NCI-H526 treated with DMSO at 0.1 percent for 48 hours (cell line): ENCODE measurements at regions not wholly inside any gene's neighbourhood (a gene's known extent, or its start where the extent isn't known, plus 50 kb on each side); places are given as distances from the start of the nearest gene placed in this dataset.
"Not testable (repeated sequence)": the region's sequence is repeated elsewhere in the genome, so short reads cannot be mapped to it uniquely, and the experiment has no call there.

Experiments
- DNase-seq: peaks from one replicate; lab custom pipeline; 2025; lab: John Stamatoyannopoulos, UW

GRCh38 chr6:141969768-141970415 lies 162.8 kb upstream of the GJE1 start:
- not testable (repeated sequence) for DNase-seq

GRCh38 chr6:141969201-141969600 lies 163.5 kb upstream of the GJE1 start:
- DNase-seq = no peak

GRCh38 chr6:141968632-141969031 lies 164.1 kb upstream of the GJE1 start:
- DNase-seq = no peak

- no peak for DNase-seq
These were observed 167.6 kb upstream of the GJE1 start for GRCh38 chr6:141965016-141965545.

GRCh38 chr6:141963543-141964295 lies 169.0 kb upstream of the GJE1 start:
- no peak for DNase-seq

- no peak for DNase-seq
These were observed 175.5 kb upstream of the GJE1 start for GRCh38 chr6:141957271-141957670.

GRCh38 chr6:141956868-141957267 lies 175.9 kb upstream of the GJE1 start:
- DNase-seq = no peak

- DNase-seq = no peak
These were observed 176.5 kb upstream of the GJE1 start for GRCh38 chr6:141956046-141956761.

GRCh38 chr6:141953072-141953471 lies 179.7 kb upstream of the GJE1 start:
- no peak for DNase-seq

GRCh38 chr6:141946502-141946901 lies 186.2 kb upstream of the GJE1 start:
- DNase-seq = no peak

GRCh38 chr6:141938664-141939063 lies 194.1 kb upstream of the GJE1 start:
- no peak for DNase-seq

GRCh38 chr6:141932685-141933084 lies 200.0 kb upstream of the GJE1 start:
- no peak for DNase-seq

- DNase-seq = not testable (repeated sequence)
These were observed 206.4 kb upstream of the GJE1 start for GRCh38 chr6:141926200-141926900.

GRCh38 chr6:141925001-141925400 lies 207.7 kb upstream of the GJE1 start:
- DNase-seq = no peak

GRCh38 chr6:141922898-141923297 lies 209.8 kb upstream of the GJE1 start:
- DNase-seq = no peak

GRCh38 chr6:141916682-141917505 lies 215.8 kb upstream of the GJE1 start:
- DNase-seq = not testable (repeated sequence)

- no peak for DNase-seq
These were observed 218.1 kb upstream of the GJE1 start for GRCh38 chr6:141914646-141915045.

- DNase-seq = no peak
These were observed 226.1 kb upstream of the GJE1 start for GRCh38 chr6:141906569-141907080.

- no peak for DNase-seq
These were observed 242.1 kb upstream of the GJE1 start for GRCh38 chr6:141890661-141891060.

- DNase-seq = no peak
These were observed 247.9 kb upstream of the GJE1 start for GRCh38 chr6:141884850-141885249.

GRCh38 chr6:141878686-141879085 lies 254.0 kb upstream of the GJE1 start:
- DNase-seq = no peak
